Liver (tissue), 8 donors: ENCODE measurements at regions not wholly inside any gene's neighbourhood (a gene's known extent, or its start where the extent isn't known, plus 50 kb on each side); places are given as distances from the start of the nearest gene placed in this dataset.

Source experiments
- DNase-seq: peaks from one replicate; pipeline ENCODE4 v3.0.0-alpha.2; 2017; ENCODE audit warnings: low spot score
- H3K27ac ChIP-seq, 2 donors: one replicate each; pipeline ENCODE4 v1.7.0; 2013; ENCODE audit warnings: inconsistent platforms in 2 of 2, low read length in 2 of 2, control low read depth in 1 of 2, low read depth in 1 of 2, mild to moderate bottlenecking in 1 of 2
- H3K27me3 ChIP-seq, 4 donors: one replicate each; pipeline versions ENCODE4 v1.6.1 to v1.7.0; 2013; ENCODE audit warnings: low read length in 3 of 4, inconsistent platforms in 1 of 4, mild to moderate bottlenecking in 1 of 4, moderate library complexity in 1 of 4; ENCODE audit not compliant: control insufficient read depth in 4 of 4, insufficient read depth in 4 of 4
- H3K36me3 ChIP-seq, 4 donors: one replicate each; pipeline versions ENCODE4 v1.6.1 to v1.7.0; 2013; ENCODE audit warnings: low read length in 3 of 4, mild to moderate bottlenecking in 3 of 4, low read depth in 1 of 4, moderate library complexity in 1 of 4; ENCODE audit not compliant: control insufficient read depth in 4 of 4, insufficient read depth in 3 of 4
- H3K4me1 ChIP-seq, 4 donors: one replicate each; pipeline versions ENCODE4 v1.6.1 to v1.7.0; 2013; ENCODE audit warnings: low read length in 3 of 4, mild to moderate bottlenecking in 3 of 4, moderate library complexity in 1 of 4; ENCODE audit not compliant: control insufficient read depth in 4 of 4, insufficient read depth in 4 of 4
- H3K4me3 ChIP-seq, 3 donors: one replicate each; pipeline versions ENCODE4 v1.6.1 to v1.7.0; 2013; ENCODE audit warnings: low read length in 3 of 3, control low read depth in 1 of 3, low read depth in 1 of 3, mild to moderate bottlenecking in 1 of 3
- H3K9ac ChIP-seq, 2 donors: one replicate each; pipeline ENCODE4 v1.7.0; 2013; ENCODE audit warnings: low read length in 2 of 2, mild to moderate bottlenecking in 2 of 2, moderate library complexity in 2 of 2, control low read depth in 1 of 2, low read depth in 1 of 2
- H3K9me3 ChIP-seq, 4 donors: one replicate each; pipeline versions ENCODE4 v1.6.1 to v1.7.0; 2013; ENCODE audit warnings: low read length in 3 of 4; ENCODE audit not compliant: control insufficient read depth in 4 of 4
- FOXA1 ChIP-seq: IDR thresholded peaks from 2 replicates; pipeline ENCODE4 v1.6.1; 2016; ENCODE audit warnings: antibody characterized with exemption
- GABPA ChIP-seq, 2 donors: IDR thresholded peaks in 1 of 2; conservative IDR thresholded peaks in 1 of 2; 2 replicates each; pipeline ENCODE4 v1.6.1; 2016; ENCODE audit warnings: antibody characterized with exemption in 2 of 2, mild to moderate bottlenecking in 1 of 2, moderate library complexity in 1 of 2
- HNF4A ChIP-seq, 2 donors: conservative IDR thresholded peaks; 2 replicates each; pipeline ENCODE4 v1.6.1; 2016; ENCODE audit warnings: antibody characterized with exemption in 2 of 2, mild to moderate bottlenecking in 2 of 2
- MAX ChIP-seq: IDR thresholded peaks from 2 replicates; pipeline ENCODE4 v1.6.1; 2016; ENCODE audit warnings: antibody characterized with exemption
- RAD21 ChIP-seq, 2 donors: IDR thresholded peaks; 2 replicates each; pipeline ENCODE4 v1.6.1; 2016; ENCODE audit warnings: antibody characterized with exemption in 2 of 2, mild to moderate bottlenecking in 2 of 2
- RXRA ChIP-seq, 2 donors: IDR thresholded peaks; 2 replicates each; pipeline ENCODE4 v1.6.1; 2017 to 2018; ENCODE audit warnings: antibody characterized with exemption in 2 of 2, mild to moderate bottlenecking in 1 of 2
- SP1 ChIP-seq: IDR thresholded peaks from 2 replicates; pipeline ENCODE4 v1.6.1; 2018; ENCODE audit warnings: antibody characterized with exemption, mild to moderate bottlenecking
- YY1 ChIP-seq: IDR thresholded peaks from 2 replicates; pipeline ENCODE4 v1.6.1; 2016; ENCODE audit warnings: antibody characterized with exemption, mild to moderate bottlenecking
- WGBS: extraction: QIAGEN DNeasy Blood & Tissue Kit; methylation state at CpG from one replicate; pipeline ENCODE4 v1.1.7; 2013; 5-methylcytosine and 5-hydroxymethylcytosine counted together
- TF ChIP-seq, protein P1 (sequence below): IDR thresholded peaks from 2 replicates; pipeline ENCODE4 v1.6.1; 2016; ENCODE audit warnings: antibody characterized with exemption
- TF ChIP-seq, protein P2 (sequence below): fragments of 150-350 bp; IDR thresholded peaks from 2 replicates; pipeline ENCODE4 v1.5.1; 2017; ENCODE audit warnings: improper control_type of control experiment, low read depth, low read length; ENCODE audit not compliant: missing input control
- TF ChIP-seq, protein P3 (sequence below): IDR thresholded peaks from 2 replicates; pipeline ENCODE4 v1.6.1; 2016; ENCODE audit warnings: antibody characterized with exemption
- TF ChIP-seq, protein P4 (sequence below): IDR thresholded peaks from 2 replicates; pipeline ENCODE4 v1.6.1; 2016; ENCODE audit warnings: antibody characterized with exemption, mild to moderate bottlenecking
- donor health status: healthy.
- donor health status: healthy.
- donor health status: healthy.
- donor health status: healthy.
- donor health status: healthy.

DNA sequence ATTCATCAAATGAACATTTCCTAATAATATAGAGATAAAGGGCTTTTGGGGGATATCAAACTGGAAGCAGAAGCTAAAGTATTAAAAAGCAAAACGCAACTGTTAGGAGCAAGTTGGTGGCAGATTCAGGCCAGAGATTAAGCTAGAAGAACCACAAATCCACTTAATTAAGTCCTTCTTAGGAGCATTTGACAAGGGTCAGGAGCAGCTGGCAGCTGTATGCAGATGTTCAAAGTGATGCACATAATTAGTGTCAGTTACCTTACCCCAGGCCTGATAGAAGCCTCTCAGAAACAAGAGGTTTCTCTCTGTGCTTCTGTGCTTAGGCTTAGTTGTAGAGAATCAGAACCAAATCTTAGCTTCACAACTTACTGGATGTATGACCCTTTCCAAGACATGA is 546.5 kb upstream of the ANO5 start:
- Histone ChIP-seq H3K27ac (no peak overlapping the region), H3K4me3 (no peak overlapping the region), H3K27me3 (no peaks in the 10 kb centered on the region), H3K9ac (no peak overlapping the region), H3K9me3 (peaks cover 0 to 3% (median 0%) of the 10 kb centered on the region in 4 donors), H3K36me3 (no peaks in the 10 kb centered on the region), H3K4me1 (no peaks in the 10 kb centered on the region)
- 77% methylated on average over 1 of the region's 1 CpG for WGBS
- no peak for DNase-seq
- TF ChIP-seq, protein P1, sequence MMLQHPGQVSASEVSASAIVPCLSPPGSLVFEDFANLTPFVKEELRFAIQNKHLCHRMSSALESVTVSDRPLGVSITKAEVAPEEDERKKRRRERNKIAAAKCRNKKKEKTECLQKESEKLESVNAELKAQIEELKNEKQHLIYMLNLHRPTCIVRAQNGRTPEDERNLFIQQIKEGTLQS: no peak
- TF ChIP-seq RAD21 (IDR thresholded peaks at IDR 0.05): no peak

- no peaks in the 10 kb centered on the region for H3K9me3 ChIP-seq
- H3K4me1 ChIP-seq: no peaks in the 10 kb centered on the region
- DNase-seq: no peak
- TF ChIP-seq, protein P2, sequence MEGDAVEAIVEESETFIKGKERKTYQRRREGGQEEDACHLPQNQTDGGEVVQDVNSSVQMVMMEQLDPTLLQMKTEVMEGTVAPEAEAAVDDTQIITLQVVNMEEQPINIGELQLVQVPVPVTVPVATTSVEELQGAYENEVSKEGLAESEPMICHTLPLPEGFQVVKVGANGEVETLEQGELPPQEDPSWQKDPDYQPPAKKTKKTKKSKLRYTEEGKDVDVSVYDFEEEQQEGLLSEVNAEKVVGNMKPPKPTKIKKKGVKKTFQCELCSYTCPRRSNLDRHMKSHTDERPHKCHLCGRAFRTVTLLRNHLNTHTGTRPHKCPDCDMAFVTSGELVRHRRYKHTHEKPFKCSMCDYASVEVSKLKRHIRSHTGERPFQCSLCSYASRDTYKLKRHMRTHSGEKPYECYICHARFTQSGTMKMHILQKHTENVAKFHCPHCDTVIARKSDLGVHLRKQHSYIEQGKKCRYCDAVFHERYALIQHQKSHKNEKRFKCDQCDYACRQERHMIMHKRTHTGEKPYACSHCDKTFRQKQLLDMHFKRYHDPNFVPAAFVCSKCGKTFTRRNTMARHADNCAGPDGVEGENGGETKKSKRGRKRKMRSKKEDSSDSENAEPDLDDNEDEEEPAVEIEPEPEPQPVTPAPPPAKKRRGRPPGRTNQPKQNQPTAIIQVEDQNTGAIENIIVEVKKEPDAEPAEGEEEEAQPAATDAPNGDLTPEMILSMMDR: no peak
- TF ChIP-seq, protein P3, sequence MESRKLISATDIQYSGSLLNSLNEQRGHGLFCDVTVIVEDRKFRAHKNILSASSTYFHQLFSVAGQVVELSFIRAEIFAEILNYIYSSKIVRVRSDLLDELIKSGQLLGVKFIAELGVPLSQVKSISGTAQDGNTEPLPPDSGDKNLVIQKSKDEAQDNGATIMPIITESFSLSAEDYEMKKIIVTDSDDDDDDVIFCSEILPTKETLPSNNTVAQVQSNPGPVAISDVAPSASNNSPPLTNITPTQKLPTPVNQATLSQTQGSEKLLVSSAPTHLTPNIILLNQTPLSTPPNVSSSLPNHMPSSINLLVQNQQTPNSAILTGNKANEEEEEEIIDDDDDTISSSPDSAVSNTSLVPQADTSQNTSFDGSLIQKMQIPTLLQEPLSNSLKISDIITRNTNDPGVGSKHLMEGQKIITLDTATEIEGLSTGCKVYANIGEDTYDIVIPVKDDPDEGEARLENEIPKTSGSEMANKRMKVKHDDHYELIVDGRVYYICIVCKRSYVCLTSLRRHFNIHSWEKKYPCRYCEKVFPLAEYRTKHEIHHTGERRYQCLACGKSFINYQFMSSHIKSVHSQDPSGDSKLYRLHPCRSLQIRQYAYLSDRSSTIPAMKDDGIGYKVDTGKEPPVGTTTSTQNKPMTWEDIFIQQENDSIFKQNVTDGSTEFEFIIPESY: no peak
- TF ChIP-seq MAX (no peak), FOXA1 (no peak), YY1 (no peak), RXRA (IDR thresholded peaks at IDR 0.05) (no peak), HNF4A (conservative IDR thresholded peaks at IDR 0.05) (no peak), GABPA (IDR thresholded peaks at IDR 0.05 in 1 of 2, conservative IDR thresholded peaks at IDR 0.05 in 1 of 2) (no peak), SP1 (no peak)
- TF ChIP-seq, protein P4, sequence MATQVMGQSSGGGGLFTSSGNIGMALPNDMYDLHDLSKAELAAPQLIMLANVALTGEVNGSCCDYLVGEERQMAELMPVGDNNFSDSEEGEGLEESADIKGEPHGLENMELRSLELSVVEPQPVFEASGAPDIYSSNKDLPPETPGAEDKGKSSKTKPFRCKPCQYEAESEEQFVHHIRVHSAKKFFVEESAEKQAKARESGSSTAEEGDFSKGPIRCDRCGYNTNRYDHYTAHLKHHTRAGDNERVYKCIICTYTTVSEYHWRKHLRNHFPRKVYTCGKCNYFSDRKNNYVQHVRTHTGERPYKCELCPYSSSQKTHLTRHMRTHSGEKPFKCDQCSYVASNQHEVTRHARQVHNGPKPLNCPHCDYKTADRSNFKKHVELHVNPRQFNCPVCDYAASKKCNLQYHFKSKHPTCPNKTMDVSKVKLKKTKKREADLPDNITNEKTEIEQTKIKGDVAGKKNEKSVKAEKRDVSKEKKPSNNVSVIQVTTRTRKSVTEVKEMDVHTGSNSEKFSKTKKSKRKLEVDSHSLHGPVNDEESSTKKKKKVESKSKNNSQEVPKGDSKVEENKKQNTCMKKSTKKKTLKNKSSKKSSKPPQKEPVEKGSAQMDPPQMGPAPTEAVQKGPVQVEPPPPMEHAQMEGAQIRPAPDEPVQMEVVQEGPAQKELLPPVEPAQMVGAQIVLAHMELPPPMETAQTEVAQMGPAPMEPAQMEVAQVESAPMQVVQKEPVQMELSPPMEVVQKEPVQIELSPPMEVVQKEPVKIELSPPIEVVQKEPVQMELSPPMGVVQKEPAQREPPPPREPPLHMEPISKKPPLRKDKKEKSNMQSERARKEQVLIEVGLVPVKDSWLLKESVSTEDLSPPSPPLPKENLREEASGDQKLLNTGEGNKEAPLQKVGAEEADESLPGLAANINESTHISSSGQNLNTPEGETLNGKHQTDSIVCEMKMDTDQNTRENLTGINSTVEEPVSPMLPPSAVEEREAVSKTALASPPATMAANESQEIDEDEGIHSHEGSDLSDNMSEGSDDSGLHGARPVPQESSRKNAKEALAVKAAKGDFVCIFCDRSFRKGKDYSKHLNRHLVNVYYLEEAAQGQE: no peak
- TF ChIP-seq, protein P1: no peak
- H3K27me3 ChIP-seq: no peaks in the 10 kb centered on the region
- no peaks in the 10 kb centered on the region for H3K36me3 ChIP-seq
- no peak overlapping the region for H3K27ac ChIP-seq
- H3K9ac ChIP-seq: no peak overlapping the region
- WGBS: 44% methylated on average over 1 of the region's 1 CpG
- H3K4me3 ChIP-seq: no peak overlapping the region
Measured at GRCh38 chr11:21650961-21651360, 541.9 kb upstream of the ANO5 start.
